NCI-H2196 treated with DMSO at 0.1 percent for 48 hours (cell line): ENCODE measurements at regions not wholly inside any gene's neighbourhood (a gene's known extent, or its start where the extent isn't known, plus 50 kb on each side); places are given as distances from the start of the nearest gene placed in this dataset.

ENCODE experiments used
- DNase-seq: peaks from one replicate; lab custom pipeline; 2025; ENCODE audit not compliant: unreplicated experiment; lab: John Stamatoyannopoulos, UW

GRCh38 chrX:39519566-39520301 lies 578.0 kb downstream of the BCOR start:
- DNase-seq: no peak

- no peak for DNase-seq
These were observed 572.0 kb downstream of the BCOR start for GRCh38 chrX:39525758-39526157.

GRCh38 chrX:39527025-39527424 lies 570.7 kb downstream of the BCOR start:
- DNase-seq: no peak

GRCh38 chrX:39528161-39528916 lies 569.4 kb downstream of the BCOR start:
- no peak for DNase-seq

- no peak for DNase-seq
These were observed 565.0 kb downstream of the BCOR start for GRCh38 chrX:39532761-39533160.

GRCh38 chrX:39534949-39535348 lies 562.8 kb downstream of the BCOR start:
- no peak for DNase-seq

- no peak for DNase-seq
These were observed 561.5 kb downstream of the BCOR start for GRCh38 chrX:39536211-39536610.

GRCh38 chrX:39541881-39542280 lies 555.9 kb downstream of the BCOR start:
- DNase-seq: no peak

- no peak for DNase-seq
These were observed 555.4 kb downstream of the BCOR start for GRCh38 chrX:39542316-39542715.

- DNase-seq: no peak
These were observed 546.9 kb downstream of the BCOR start for GRCh38 chrX:39550795-39551361.

GRCh38 chrX:39551762-39552161 lies 546.0 kb downstream of the BCOR start:
- DNase-seq: no peak

- DNase-seq: no peak
These were observed 542.3 kb downstream of the BCOR start for GRCh38 chrX:39555431-39555830.

GRCh38 chrX:39556056-39556455 lies 541.7 kb downstream of the BCOR start:
- DNase-seq: no peak

- DNase-seq: no peak
These were observed 538.5 kb downstream of the BCOR start for GRCh38 chrX:39559229-39559628.

- DNase-seq: no peak
These were observed 537.5 kb downstream of the BCOR start for GRCh38 chrX:39560271-39560670.

- DNase-seq: no peak
These were observed 534.6 kb downstream of the BCOR start for GRCh38 chrX:39563178-39563577.

GRCh38 chrX:39564751-39565150 lies 533.0 kb downstream of the BCOR start:
- no peak for DNase-seq

GRCh38 chrX:39574178-39574577 lies 523.6 kb downstream of the BCOR start:
- no peak for DNase-seq

GRCh38 chrX:39576041-39576872 lies 521.5 kb downstream of the BCOR start:
- DNase-seq: peak; percentile 32

GRCh38 chrX:39577206-39577984 lies 520.4 kb downstream of the BCOR start:
- DNase-seq: no peak
